Glomerular endothelial cell (primary cell): ENCODE measurements at regions not wholly inside any gene's neighbourhood (a gene's known extent, or its start where the extent isn't known, plus 50 kb on each side); places are given as distances from the start of the nearest gene placed in this dataset.
"Not testable (repeated sequence)": the region's sequence is repeated elsewhere in the genome, so short reads cannot be mapped to it uniquely, and the experiment has no call there.

Experiments
- DNase-seq: peaks from one replicate; pipeline ENCODE4 v3.0.0-alpha.2; 2011; ENCODE audit warnings: low read depth, low spot score; ENCODE audit errors: extremely low read depth

DNA sequence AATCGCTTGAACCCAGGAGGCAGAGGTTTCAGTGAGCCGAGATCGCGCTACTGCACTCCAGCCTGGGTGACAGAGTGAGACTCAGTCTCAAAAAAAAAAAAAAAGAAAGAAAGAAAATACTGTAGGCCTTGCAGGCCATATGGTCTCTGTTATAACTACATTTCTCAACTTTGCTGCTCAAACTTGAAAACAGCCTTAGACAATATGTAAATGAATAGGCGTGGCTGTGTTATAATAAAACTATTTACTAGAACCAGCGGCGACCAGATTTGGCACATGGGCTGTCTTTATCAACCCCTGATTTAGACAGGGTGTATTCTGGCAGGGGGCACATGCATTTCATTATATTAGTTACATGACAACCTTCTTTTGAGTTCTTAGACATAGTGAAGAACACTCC lies 130.0 kb downstream of the C9orf152 start:
- DNase-seq = no peak

DNA sequence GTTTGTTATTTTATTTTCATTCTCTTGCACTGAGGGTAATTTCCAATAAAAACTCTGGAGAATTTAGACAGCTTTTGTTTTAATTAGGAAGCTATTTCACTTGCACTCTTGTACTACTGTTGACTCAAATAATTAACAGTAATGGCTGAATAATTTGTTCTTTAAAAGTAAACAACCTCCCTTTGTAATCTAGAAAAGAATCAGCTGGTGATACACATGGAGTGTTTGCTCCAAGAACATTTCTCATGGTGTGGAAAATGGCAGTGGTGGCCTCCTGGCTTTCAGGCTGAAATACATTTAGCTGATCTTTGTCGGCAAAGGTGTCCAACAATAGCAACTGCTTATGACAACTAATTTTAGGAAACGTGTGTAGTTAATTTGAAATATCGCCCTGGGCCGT lies 129.4 kb downstream of the C9orf152 start:
- no peak for DNase-seq

DNA sequence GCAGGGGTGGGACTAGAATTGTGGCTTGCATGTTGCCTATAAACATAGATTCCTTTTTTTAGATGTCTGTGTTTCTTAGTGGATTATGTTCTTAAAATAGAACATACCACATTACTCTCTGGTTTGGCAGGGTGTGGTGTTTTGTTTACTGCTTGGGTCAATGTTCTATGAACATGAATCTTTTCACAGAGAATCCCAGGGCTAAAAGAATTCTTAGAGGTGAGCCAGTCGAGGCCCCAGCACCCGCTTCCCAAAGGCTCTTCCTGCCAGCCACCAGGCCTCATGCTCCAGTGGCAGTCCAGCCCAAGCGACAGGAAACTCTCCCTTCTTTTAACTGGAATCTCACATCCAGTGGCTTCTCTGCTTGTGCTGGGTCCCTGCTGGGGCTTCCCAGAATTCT lies 126.6 kb downstream of the C9orf152 start:
- no peak for DNase-seq

DNA sequence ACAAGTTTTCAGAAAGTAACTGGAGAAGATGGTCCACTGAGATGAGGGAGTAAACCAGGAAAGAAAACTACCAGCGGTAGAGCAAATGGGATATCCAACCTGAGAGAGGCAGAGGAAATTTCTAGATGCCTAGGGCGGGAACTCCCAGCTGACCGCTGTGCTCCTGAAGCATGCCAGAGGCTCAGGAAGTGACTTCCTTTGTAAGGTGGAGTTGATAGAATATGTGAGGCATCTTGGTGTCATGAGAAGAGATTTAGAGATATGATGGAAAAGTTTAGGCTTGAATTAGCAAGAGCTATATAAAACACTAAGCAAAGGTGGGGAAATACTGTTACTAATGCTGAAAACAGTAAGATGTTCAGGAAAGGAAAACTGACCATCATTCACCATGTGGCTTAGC lies 124.1 kb downstream of the C9orf152 start:
- no peak for DNase-seq

DNA sequence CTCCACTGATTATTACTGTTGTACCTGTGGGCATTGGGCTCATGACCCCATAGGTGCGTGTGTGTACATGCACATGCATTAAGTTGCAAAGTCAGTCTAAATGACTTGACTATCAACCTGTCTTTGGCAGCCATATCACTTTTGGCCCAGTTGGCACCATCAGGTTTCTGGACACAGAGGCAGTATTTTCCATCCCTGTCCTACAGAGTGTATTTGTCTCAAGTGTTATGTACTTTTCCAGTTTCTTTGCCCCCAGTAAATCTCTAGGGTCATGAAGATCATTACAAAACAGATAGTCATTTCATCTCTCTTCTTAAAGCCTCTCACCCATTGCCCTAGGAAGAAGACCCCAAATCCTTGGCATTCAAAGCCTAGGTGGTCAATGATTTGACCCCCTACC lies 121.4 kb downstream of the C9orf152 start:
- DNase-seq = no peak

DNA sequence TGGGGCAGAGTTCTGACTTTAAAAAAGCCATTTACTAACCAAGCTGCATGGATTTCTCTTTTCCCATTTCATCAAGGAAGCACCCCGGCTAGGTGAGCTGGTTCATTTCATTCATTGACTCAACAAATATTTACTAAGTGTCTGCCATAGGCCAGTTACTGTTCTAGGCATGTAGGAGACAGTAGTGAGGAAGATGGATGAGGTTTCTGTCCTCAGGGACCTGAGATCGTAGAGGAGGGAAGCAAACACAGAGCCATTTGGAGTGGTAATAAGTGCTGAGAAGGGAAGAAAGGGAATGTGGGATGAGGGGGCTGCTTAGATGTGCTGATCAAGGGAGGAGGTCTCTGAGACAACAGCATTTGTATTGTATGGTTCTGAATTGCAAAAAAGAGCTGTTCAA lies 120.4 kb downstream of the C9orf152 start:
- no peak for DNase-seq

DNA sequence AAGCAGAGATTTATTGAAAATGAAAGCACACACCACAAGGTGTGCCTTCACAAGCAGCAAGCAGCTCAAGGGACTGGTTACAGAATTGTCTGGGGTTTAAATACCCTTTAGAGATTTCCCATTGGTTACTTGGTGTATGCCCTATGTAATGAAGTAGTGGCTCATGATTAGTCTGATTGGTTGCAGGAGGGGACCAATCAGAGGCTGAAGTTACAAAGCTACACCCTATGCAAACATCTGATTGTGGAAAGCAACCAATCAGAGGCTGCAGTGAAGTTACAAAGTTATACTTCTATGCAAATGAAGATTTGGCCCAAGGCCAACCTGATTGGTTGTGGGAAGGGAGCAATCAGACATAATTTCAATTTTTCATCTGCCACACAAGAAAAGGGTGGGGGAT lies 119.9 kb downstream of the C9orf152 start:
- no peak for DNase-seq

DNA sequence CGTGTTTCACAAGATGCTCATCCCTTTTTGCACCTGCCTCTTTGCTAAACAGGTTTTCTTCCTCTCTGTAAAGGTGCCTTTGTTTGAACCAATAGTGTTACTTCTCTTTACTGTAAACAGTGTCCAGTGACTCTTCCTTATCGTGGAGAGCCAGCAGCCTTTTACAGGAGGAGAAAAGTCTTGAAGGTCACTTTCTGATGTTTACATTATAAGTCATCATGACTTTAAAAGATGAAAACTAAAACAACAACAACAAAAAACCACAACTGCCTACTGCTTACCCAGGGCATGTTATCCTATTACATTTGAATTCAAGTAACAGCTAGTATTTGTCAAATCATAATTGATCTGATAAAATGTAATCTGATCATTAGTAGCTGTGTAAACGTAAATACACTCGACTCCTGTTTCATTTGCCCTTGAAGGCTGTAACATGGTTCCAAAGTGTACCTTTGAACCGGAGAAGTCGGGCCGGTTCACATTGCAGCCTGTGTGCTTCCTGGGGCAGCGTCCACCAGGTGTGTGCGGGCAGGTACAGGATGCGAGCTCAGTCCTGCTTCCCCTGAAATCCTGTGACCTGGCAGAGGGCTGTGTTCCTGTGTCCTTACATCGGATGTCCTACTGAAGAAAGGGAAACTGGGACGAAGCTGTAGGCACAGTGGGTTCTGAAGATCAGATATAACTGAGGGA lies 118.1 kb downstream of the C9orf152 start:
- DNase-seq = no peak

DNA sequence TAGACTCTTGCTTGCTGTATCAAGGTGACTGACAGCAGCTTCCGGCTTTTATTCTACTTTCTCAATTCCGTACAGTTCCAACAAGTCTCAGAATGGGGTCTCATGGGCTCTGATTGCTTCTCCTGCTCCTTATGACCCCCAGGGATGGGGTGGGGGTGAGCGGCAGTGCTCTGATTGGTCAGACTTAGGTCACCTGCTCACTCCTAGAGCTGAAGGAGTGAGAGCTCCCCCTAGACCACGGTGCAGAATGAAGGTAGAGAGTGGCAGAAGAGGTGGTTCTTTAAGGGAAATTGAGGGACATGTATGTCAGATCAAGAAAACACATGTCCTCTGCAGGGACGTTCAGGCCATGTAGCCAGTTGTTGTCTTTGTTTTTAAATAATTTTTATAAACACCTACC lies 115.2 kb downstream of the C9orf152 start:
- no peak for DNase-seq

DNA sequence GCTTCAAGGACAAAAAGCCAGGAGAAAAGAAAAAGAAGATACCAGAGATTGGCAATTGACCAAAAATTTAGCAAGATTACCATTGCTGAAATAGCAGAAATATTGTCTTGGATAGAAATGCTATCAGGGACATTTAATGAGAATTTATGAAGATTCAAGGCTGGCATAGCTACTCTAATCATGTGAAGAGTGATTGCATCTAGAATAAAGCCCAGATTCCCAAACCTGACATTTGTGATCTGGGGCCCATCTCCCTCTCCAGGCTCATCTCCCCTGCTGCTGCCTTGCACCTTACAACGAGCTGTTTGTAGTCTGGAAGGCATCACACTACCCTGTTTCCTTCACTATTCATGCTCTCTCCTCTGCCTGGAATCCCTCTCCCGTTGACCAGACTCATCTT lies 114.5 kb downstream of the C9orf152 start:
- no peak for DNase-seq

DNA sequence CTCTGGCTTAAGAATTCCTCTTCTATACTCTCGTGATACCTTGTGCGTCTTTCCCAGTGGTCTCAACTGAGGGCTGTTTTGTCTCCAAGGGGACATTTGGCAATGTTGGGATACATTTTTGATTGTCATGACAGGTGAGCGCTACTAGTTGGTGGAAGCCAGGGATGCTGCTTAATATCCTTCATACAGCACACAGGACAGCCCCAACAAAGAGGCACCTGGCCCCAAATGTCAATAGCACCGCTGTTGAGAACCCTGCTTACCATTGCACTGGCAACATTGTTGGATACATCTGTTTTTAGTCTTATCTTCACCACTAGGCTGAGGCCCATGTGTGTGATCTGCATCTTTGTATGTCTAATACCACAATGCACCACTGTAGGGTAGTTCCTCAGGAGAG lies 114.1 kb downstream of the C9orf152 start:
- DNase-seq = no peak

DNA sequence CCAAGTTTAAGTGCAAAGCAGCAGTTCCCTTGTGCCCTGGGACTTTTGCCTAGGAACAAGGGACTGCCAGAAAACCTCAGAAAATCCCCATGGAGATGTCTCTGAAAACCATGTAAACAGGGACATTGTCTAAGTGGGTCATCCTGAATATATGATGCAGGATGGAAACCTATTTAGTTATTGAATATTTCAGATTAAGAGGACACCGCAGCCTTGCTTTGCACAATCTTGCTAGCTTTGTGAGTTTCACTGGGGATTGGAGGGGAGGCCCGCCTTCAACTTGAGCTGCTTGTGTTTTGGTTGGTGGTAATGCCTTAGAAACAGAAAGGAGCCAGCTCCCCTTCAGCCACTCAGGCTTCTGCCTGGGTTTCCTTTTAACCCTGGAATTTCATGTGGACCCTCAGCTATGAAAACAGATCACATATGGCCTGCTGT lies 112.8 kb downstream of the C9orf152 start:
- DNase-seq = no peak

DNA sequence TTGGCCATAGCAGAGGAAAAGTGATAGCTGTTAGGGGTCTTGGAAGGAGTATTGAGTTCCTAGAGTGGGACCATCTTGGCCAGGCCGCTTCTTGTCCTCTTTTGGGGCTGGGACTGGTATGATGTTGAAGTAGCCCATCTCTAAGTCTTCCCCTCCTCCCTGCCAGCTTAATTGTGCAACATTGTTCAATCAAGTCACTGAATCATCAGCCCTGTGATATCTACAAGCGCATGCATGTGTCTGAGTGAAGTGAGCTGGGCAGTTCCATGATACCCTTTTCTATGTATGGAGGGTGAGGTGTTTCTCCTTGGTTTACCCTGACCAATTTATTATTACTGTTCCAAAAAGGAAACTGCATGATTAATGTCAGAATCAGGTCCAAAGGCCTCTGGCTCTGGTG lies 112.2 kb downstream of the C9orf152 start:
- DNase-seq = no peak

DNA sequence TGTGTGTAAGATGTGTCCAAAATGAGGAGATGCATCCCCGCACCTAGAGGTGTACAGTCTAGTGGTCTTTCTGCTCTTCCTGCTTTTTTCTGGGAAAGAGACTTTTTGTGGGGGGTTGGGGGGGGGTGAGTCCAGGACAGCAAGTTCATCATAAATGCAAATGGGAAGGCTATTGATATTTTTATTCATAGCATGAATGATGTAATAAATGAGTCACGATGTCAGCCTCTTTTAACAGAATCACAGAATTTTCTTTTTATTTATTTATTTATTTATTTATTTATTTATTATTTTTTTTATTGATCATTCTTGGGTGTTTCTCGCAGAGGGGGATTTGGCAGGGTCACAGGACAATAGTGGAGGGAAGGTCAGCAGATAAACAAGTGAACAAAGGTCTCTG lies 111.3 kb downstream of the C9orf152 start:
- DNase-seq = not testable (repeated sequence)

DNA sequence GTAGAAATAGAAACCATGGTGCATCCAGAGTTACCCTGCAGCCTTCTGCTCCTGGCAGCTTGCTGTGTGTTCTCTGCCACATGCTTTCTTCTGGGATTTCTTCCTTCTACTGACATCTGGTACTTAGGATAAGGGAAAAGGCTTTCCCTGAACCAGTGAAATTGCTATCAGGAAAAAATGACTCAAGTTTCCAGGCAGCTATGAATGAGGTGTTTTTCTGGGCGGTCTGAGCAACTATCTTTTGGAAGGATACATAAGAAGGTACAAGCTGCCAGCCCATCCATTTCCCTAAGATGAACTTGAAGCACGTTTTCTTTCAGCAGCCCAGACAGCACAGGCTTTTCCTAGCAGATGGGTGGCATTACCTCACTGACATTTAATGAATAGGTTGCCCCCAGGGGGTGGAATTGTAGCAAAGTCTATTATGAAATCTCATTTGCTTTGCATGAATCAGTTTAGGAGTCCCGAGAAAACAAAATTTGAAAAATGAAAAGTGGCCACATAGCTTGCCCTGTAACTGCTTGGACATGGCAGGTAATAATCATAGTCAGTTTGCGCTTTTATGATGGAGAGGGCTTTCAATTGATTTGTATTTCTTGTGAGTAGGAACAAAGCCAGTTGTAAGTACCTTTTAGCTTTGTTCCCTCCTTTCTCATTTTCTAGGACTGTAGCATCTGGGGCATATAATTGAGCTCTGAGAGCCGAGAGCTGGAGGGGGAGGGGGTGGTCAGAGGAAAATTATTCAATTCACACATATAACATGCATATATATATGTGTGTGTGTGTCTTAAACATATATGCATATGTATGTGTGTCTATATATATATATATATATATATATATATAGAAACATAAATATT lies 108.5 kb downstream of the C9orf152 start:
- DNase-seq = no peak

DNA sequence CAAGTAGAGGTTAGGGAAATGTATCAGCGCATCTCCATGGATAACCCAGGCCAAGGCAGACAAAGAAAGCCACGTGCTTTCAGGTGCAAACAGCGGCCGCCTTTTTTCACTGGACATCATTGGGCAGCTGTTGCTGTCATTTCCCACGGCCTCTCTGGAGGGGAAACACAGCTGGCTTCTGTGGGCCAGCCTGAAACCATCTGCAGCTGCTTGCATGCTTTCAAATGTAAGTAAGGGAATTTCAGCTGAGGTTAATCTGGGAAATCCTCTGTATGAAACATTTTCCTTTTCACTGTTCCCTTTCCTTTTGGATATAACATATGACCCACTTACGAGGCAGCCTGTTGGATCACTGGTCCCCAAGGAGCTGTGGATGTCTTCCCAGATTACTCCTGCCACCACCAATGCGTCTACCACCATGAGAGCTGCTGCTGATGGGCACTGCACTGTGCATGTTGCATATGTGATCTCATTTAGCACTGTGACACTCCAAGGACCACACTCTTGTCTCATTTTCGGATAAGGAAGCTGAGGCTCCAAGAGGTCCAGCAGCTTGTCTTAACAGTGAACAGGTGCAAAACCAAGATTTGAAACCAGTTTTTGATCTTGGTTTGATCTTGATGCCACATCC lies 106.3 kb downstream of the C9orf152 start:
- no peak for DNase-seq

DNA sequence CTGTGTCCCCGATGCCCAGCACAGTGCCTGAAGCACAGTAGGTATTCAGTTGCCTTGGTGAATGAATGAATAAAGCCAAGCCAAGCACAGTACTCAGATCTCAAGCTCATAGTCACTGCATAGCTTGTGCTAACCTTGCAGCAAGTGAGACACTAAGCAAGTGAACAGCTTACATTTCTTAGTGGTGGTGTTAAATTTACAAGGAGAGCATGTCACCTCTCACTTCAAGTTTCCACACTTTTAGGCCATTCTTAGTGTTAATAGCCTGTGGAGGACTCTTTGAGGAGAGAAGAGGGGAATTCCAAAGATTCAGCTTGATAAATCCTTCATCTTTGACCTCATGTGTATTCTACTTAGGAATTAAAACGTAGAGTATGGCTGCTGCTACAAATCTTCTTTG lies 104.7 kb downstream of the C9orf152 start:
- DNase-seq = no peak

DNA sequence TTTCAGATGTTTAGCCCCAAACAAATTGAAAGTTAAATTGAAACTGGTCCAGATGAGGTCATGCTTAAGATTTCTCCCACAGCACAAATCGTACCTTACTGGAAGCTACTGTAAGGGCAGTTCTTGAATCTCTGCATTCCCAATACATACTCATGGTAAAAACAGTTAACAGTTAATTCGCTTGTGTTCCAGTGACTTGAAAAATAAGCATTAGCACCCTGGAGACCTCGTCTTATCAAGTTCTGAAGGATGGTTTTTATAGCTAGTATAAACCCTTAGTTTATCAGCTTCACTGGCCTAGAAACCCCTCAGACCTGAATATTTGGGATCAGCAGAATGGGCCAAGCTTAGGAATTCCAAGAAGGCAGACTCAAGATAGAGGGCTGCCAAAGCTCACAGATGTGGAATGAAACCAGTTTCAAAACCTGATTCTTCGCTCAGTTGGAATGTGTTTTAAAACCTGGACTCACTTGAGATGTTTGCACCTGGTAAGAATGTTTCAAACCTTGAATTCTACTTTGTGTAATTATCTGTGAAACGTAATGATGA lies 103.6 kb downstream of the C9orf152 start:
- DNase-seq = no peak

DNA sequence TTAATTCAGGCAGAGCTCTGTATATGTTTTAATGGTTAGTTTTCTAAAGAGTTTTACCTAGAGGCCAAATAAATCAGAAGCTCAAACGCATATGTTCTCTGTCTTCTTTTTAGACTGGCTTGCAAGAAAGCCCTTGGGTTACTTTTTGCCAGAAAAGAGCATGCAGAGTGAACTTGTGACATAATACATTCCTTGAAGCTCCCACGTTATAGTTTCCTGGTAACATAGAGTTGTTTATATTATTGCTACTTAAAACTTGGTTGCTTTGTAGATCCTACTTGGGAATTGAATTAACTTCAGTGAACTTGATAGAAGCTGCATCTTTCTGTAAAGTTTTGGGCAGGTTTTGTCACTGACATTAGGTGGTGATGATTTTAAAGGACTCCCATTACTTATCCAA lies 102.9 kb downstream of the C9orf152 start:
- no peak for DNase-seq

DNA sequence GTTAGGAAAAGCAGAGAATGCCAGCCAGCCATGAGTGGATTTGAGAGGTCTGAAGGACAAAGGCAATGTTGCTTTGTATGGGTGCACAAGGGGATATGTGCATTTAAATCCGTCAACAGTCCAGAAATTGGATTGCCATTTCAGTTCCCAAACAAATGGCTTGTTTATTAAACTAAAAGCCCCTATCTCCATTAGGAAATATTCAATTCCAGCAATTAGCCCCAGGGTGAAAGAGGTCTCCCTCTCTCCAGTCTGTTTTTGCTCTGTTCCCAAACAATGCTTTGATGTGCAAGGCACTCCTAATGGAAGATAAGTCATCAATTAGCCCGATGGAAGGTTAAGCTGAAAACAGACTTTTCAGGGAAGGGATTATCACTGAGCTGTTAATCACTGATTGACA lies 101.3 kb downstream of the C9orf152 start:
- DNase-seq = no peak

DNA sequence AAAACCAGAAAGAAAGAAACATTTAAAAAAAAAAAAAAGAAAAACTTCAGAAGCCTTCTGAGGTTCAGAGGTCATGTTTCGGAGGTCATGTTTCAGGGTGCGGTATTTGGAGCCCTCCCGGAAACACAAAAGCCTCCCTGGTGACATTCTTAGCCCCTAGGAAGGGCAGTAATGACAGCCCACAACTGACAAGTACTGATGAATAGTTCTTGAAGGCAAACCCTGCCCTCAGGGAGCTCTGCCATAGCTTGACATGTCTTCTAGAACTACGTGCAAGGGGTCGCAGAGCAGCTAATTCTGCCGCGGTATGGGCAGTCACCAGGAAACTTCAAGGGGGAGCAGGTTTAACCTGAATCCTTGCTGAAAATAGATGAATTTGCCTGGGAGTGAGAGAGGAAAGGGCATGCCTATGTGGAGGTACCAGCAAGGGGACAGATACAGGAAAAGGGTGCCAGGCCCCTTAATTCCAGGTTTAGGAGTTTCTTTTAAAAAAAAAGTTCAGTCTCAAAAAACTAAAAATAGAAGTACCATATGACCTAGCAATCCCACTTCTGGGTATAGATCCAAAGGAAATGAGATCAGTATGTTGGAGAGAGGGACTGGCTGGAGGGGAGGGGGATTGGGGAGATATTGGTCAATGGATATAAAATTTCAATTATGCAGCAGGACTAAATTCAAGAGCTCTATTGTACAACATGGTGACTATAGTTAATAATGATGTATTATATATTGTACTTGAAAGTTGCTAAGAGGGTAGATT lies 98.4 kb downstream of the C9orf152 start:
- no peak for DNase-seq
